Left lung (tissue), 4 donors: ENCODE measurements at regions not wholly inside any gene's neighbourhood (a gene's known extent, or its start where the extent isn't known, plus 50 kb on each side); places are given as distances from the start of the nearest gene placed in this dataset.

Experiments
- ATAC-seq: fragments of 200-7000 bp; cut with Tn5 transposase; one replicate; pipeline ENCODE4 v1.9.1; 2020; ENCODE audit warnings: moderate library complexity
- DNase-seq, 4 donors: peaks; one replicate each; pipeline ENCODE4 v3.0.0-alpha.2; 2013 to 2020
- H3K27ac ChIP-seq, 2 donors: fragments of 200-600 bp; sonication (generic) in 1 of 2; one replicate each; pipeline versions ENCODE4 v1.5.0 to v1.8.0; 2020 to 2021
- H3K27me3 ChIP-seq, 2 donors: fragments of 200-600 bp; sonication (generic) in 1 of 2; one replicate each; pipeline versions ENCODE4 v1.5.0 to v1.8.0; 2020 to 2021
- H3K36me3 ChIP-seq, 2 donors: fragments of 200-600 bp; sonication (generic) in 1 of 2; one replicate each; pipeline versions ENCODE4 v1.5.0 to v1.8.0; 2020 to 2021
- H3K4me1 ChIP-seq, 2 donors: fragments of 200-600 bp; one replicate each; pipeline ENCODE4 v1.8.0; 2021
- H3K4me3 ChIP-seq, 2 donors: fragments of 200-600 bp; sonication (generic) in 1 of 2; one replicate each; pipeline versions ENCODE4 v1.5.0 to v1.8.0; 2020 to 2021; ENCODE audit warnings: mild to moderate bottlenecking in 1 of 2
- H3K9me3 ChIP-seq, 2 donors: fragments of 200-600 bp; sonication (generic) in 1 of 2; one replicate each; pipeline versions ENCODE4 v1.5.0 to v1.8.0; 2020 to 2021
- CTCF ChIP-seq, 2 donors: fragments of 200-600 bp; sonication (generic) in 1 of 2; IDR thresholded peaks; one replicate each; pipeline versions ENCODE4 v1.5.0 to v1.8.0; 2021; ENCODE audit warnings: antibody characterized with exemption in 2 of 2
- intact Hi-C, 2 donors: fragments of 100-400 bp; cut with DNase I; formaldehyde crosslinking; loops; one replicate each; pipeline versions ENCODE4 v1.11.2 to v1.14.2; 2022
- donor health status: DM: no; HTN: yes; CAD: no.
- donor health status: DM: no; HTN: no; CAD: no.

GRCh38 chr16:65489531-65490023 is 367.7 kb upstream of the CDH11 start:
- DNase-seq, result no peak
- intact Hi-C loops, result no loop called here
- H3K4me1 ChIP-seq, result no peaks in the 10 kb centered on the region
- H3K4me3 ChIP-seq, result no peak overlapping the region
- no peak overlapping the region for H3K27ac ChIP-seq
- no peak for ATAC-seq
- no peaks in the 10 kb centered on the region for H3K9me3 ChIP-seq
- no peaks in the 10 kb centered on the region for H3K27me3 ChIP-seq
- no peaks in the 10 kb centered on the region for H3K36me3 ChIP-seq
- no peak for TF ChIP-seq CTCF (IDR thresholded peaks at IDR 0.05)

DNA sequence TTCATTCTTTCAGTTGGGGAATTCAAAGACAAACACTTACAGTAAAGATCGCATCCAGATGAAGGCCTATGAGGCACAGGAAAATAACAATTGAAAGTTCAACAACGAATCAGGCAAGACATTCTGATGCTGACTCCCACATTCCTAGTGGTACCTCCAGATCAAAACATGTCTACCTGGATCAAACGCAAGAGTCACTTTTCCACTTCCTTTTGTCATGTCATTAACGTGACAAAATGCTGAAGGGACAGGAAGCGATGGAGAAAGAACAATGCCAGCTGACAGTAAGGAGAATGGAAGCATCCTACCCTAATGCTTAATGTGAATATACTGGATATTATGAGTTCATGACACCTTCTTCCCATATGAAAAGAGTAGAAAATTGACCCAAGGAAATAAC is 365.4 kb upstream of the CDH11 start:
- no peak overlapping the region for H3K27ac ChIP-seq
- no peak for TF ChIP-seq CTCF (IDR thresholded peaks at IDR 0.05)
- no peaks in the 10 kb centered on the region for H3K4me1 ChIP-seq
- ATAC-seq, result no peak
- intact Hi-C loops, result no loop called here
- no peak for DNase-seq
- no peaks in the 10 kb centered on the region for H3K36me3 ChIP-seq
- no peaks in the 10 kb centered on the region for H3K9me3 ChIP-seq
- no peak overlapping the region for H3K4me3 ChIP-seq
- no peaks in the 10 kb centered on the region for H3K27me3 ChIP-seq

GRCh38 chr16:65481956-65482355 is 360.1 kb upstream of the CDH11 start:
- TF ChIP-seq CTCF (IDR thresholded peaks at IDR 0.05), result no peak
- Histone ChIP-seq H3K4me3 (no peak overlapping the region), H3K27me3 (no peaks in the 10 kb centered on the region), H3K9me3 (no peaks in the 10 kb centered on the region), H3K4me1 (no peaks in the 10 kb centered on the region), H3K36me3 (no peaks in the 10 kb centered on the region), H3K27ac (no peak overlapping the region)
- ATAC-seq (no peak), DNase-seq (no peak)
- intact Hi-C loops, result no loop called here

DNA sequence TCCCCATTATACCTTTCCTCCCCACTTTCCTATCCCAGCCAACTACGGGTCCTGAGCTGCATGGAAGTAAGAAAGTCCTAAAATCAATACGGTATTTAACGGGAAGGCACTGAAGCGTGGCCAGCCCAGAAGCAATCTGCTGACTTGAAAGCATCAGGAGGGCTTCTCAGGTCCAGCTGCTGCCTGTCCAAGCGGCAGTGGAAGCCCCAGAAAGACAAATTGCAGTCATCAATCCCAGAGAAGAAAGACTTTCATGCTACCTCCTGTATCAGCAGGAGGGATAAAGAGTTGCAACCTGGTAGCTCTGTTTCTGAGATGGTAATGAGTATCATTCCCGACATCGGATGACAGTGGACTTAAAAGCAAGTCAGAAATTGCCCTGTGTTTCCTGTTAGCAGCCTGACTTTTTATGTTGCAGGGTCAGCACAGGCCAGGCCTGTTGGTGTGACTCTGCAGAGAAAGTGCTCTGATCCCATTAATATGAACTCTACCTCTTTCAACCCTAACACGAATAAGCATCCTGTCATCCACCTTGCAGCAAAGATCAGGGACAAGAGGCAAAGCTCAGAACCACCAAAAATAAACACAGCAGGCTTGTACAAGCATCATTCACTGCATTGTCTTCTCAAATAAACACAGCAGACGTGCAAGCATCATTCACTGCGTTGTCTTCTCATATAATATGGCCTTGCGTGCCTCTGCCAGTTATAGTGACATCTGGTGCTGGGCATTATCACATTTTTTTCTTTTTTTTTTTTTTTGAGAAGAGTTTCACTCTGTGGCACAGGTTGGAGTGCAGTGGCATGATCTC is 358.6 kb upstream of the CDH11 start:
- Histone ChIP-seq H3K27ac (no peak overlapping the region), H3K4me3 (no peak overlapping the region), H3K36me3 (no peaks in the 10 kb centered on the region), H3K9me3 (no peaks in the 10 kb centered on the region), H3K4me1 (no peaks in the 10 kb centered on the region), H3K27me3 (no peaks in the 10 kb centered on the region)
- DNase-seq, result no peak
- intact Hi-C loops, result no loop called here
- ATAC-seq, result no peak
- TF ChIP-seq CTCF (IDR thresholded peaks at IDR 0.05), result no peak

DNA sequence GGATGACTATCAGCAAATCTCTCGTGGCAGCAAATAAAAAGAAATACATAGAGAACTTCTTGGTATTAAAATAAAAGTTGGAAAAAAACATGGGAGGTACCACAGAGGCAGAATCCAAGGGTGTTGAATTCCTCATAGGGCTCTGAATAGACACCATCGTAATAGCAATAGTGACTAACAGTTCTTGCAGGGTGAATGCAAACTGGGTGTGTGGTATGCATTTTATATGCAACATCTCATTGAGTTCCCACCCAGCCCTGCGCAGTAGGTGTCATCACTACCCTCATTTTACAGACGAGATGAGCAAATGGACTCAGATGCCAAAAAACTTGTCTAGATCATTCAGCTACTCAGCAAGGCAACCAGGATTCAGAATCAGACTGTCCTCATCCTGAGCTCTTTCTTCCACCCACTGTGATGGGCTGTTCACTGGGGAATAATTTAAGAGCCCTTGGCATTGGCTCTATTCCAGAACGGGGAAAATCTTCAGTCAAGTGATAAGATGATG is 354.6 kb upstream of the CDH11 start:
- H3K27me3 ChIP-seq, result no peaks in the 10 kb centered on the region
- H3K4me3 ChIP-seq, result no peak overlapping the region
- ATAC-seq, result no peak
- intact Hi-C loops, result no loop called here
- no peak for DNase-seq
- H3K27ac ChIP-seq, result no peak overlapping the region
- no peaks in the 10 kb centered on the region for H3K4me1 ChIP-seq
- H3K36me3 ChIP-seq, result no peaks in the 10 kb centered on the region
- TF ChIP-seq CTCF (IDR thresholded peaks at IDR 0.05), result no peak
- no peaks in the 10 kb centered on the region for H3K9me3 ChIP-seq
